ENCODE measurements at regions not wholly inside any gene's neighbourhood (a gene's known extent, or its start where the extent isn't known, plus 50 kb on each side); places are given as distances from the start of the nearest gene placed in this dataset.

GRCh38 chr1:58390091-58390490 is 156.4 kb downstream of the OMA1 start:
- no peak for DNase-seq (ENCODE audit: extremely low read depth in 1 of 2, low read depth in 1 of 2)

GRCh38 chr1:58380345-58380744 is 166.2 kb downstream of the OMA1 start:
- DNase-seq (ENCODE audit: extremely low read depth in 1 of 2, low read depth in 1 of 2) = no peak

GRCh38 chr1:58367217-58367616 is 179.3 kb downstream of the OMA1 start:
- no peak for DNase-seq (ENCODE audit: extremely low read depth in 1 of 2, low read depth in 1 of 2)

- DNase-seq (ENCODE audit: extremely low read depth in 1 of 2, low read depth in 1 of 2) = no peak
Measured at GRCh38 chr1:58365328-58365727, 181.2 kb downstream of the OMA1 start.

- DNase-seq (ENCODE audit: extremely low read depth in 1 of 2, low read depth in 1 of 2) = no peak
Measured at GRCh38 chr1:58363585-58363984, 182.9 kb downstream of the OMA1 start.

GRCh38 chr1:58361134-58361533 is 185.4 kb downstream of the OMA1 start:
- DNase-seq (ENCODE audit: extremely low read depth in 1 of 2, low read depth in 1 of 2) = no peak

GRCh38 chr1:58358346-58358745 is 188.2 kb downstream of the OMA1 start:
- no peak for DNase-seq (ENCODE audit: extremely low read depth in 1 of 2, low read depth in 1 of 2)

- no peak for DNase-seq (ENCODE audit: extremely low read depth in 1 of 2, low read depth in 1 of 2)
Measured at GRCh38 chr1:58356402-58356801, 190.1 kb downstream of the OMA1 start.

GRCh38 chr1:58353168-58353567 is 193.4 kb downstream of the OMA1 start:
- DNase-seq (ENCODE audit: extremely low read depth in 1 of 2, low read depth in 1 of 2) = no peak

GRCh38 chr1:58352476-58353092 is 193.9 kb downstream of the OMA1 start:
- no peak for DNase-seq (ENCODE audit: extremely low read depth in 1 of 2, low read depth in 1 of 2)

- no peak for DNase-seq (ENCODE audit: extremely low read depth in 1 of 2, low read depth in 1 of 2)
Measured at GRCh38 chr1:58346036-58346355, 200.5 kb downstream of the OMA1 start.

GRCh38 chr1:58345215-58346035 is 201.1 kb downstream of the OMA1 start:
- DNase-seq (ENCODE audit: extremely low read depth in 1 of 2, low read depth in 1 of 2) = no peak

GRCh38 chr1:58340185-58340584 is 206.3 kb downstream of the OMA1 start:
- no peak for DNase-seq (ENCODE audit: extremely low read depth in 1 of 2, low read depth in 1 of 2)

- DNase-seq (ENCODE audit: extremely low read depth in 1 of 2, low read depth in 1 of 2) = no peak
Measured at GRCh38 chr1:58338081-58338480, 208.4 kb downstream of the OMA1 start.

GRCh38 chr1:58333511-58333910 is 213.0 kb downstream of the OMA1 start:
- no peak for DNase-seq (ENCODE audit: extremely low read depth in 1 of 2, low read depth in 1 of 2)

- no peak for DNase-seq (ENCODE audit: extremely low read depth in 1 of 2, low read depth in 1 of 2)
Measured at GRCh38 chr1:58331156-58331555, 215.4 kb downstream of the OMA1 start.

GRCh38 chr1:58325866-58326265 is 220.7 kb downstream of the OMA1 start:
- no peak for DNase-seq (ENCODE audit: extremely low read depth in 1 of 2, low read depth in 1 of 2)

- no peak for DNase-seq (ENCODE audit: extremely low read depth in 1 of 2, low read depth in 1 of 2)
Measured at GRCh38 chr1:58324558-58324957, 222.0 kb downstream of the OMA1 start.

- DNase-seq (ENCODE audit: extremely low read depth in 1 of 2, low read depth in 1 of 2) = no peak
Measured at GRCh38 chr1:58318157-58319005, 228.1 kb downstream of the OMA1 start.

- no peak for DNase-seq (ENCODE audit: extremely low read depth in 1 of 2, low read depth in 1 of 2)
Measured at GRCh38 chr1:58317694-58318093, 228.8 kb downstream of the OMA1 start.

GRCh38 chr1:58317086-58317485 is 229.4 kb downstream of the OMA1 start:
- DNase-seq (ENCODE audit: extremely low read depth in 1 of 2, low read depth in 1 of 2) = no peak

- DNase-seq (ENCODE audit: extremely low read depth in 1 of 2, low read depth in 1 of 2) = no peak
Measured at GRCh38 chr1:58316141-58316540, 230.4 kb downstream of the OMA1 start.
